ENCODE measurements at regions not wholly inside any gene's neighbourhood (a gene's known extent, or its start where the extent isn't known, plus 50 kb on each side); places are given as distances from the start of the nearest gene placed in this dataset.

- Histone ChIP-seq H3K9me3 (ENCODE audit: low read length) (peaks cover 40% of the 10 kb centered on the region), H3K4me2 (ENCODE audit: low read depth, low read length) (no peak overlapping the region), H3K27me3 (ENCODE audit: control insufficient read depth in 1 of 2, insufficient read depth in 2 of 2, low read length in 2 of 2) (no peaks in the 10 kb centered on the region), H3K36me3 (replicated peaks in 1 of 2; ENCODE audit: control insufficient read depth in 1 of 2, insufficient read depth in 2 of 2, low read length in 2 of 2) (no peaks in the 10 kb centered on the region), H3K4me3 (replicated peaks in 1 of 3; ENCODE audit: insufficient read depth in 1 of 3, low read depth in 2 of 3, low read length in 3 of 3) (no peak overlapping the region), H3K9ac (ENCODE audit: insufficient read depth, low read depth, low read length) (no peak overlapping the region), H3K79me2 (ENCODE audit: insufficient read depth, low read length) (no peaks in the 10 kb centered on the region), H3K4me1 (ENCODE audit: insufficient read depth, low read length) (no peaks in the 10 kb centered on the region), H2AFZ (ENCODE audit: low read length) (no peak overlapping the region), H3K27ac (ENCODE audit: extremely low read length, insufficient read depth, low read length) (no peak overlapping the region), H4K20me1 (ENCODE audit: insufficient read depth, low read length) (no peaks in the 10 kb centered on the region)
- POLR2A ChIA-PET, result no interaction called here
- DNase-seq (ENCODE audit: low spot score), result no peak
- in situ Hi-C loops (cut with HindIII; ENCODE audit: extremely low pct_ligation_motif_present, low pct_unique_long_range_greater_than_20kb) (no loop called here), intact Hi-C loops (cut with micrococcal nuclease; ENCODE audit: unreplicated experiment) (no loop called here)
- WGBS (ENCODE audit: low lambda C conversion rate), result 0% methylated on average over 1 of the region's 1 CpG
- BruUV-seq (replicated peaks), result no TSS peak
- no peak for TF ChIP-seq HMGA1 (CRISPR knock-in tag; conservative IDR thresholded peaks at IDR 0.05)
- no peak for TF ChIP-seq PRMT3 (CRISPR knock-in tag; IDR thresholded peaks at IDR 0.05; ENCODE audit: borderline replicate concordance, low read depth)
- no peak for TF ChIP-seq CBX1 (IDR thresholded peaks at IDR 0.05; ENCODE audit: low read depth)
- no peak for TF ChIP-seq SP4 (CRISPR knock-in tag; IDR thresholded peaks at IDR 0.05)
- no peak for TF ChIP-seq TFDP2 (CRISPR knock-in tag; IDR thresholded peaks at IDR 0.05)
- no peak for TF ChIP-seq NR2C2 (CRISPR knock-in tag; IDR thresholded peaks at IDR 0.05; ENCODE audit: borderline replicate concordance)
- TF ChIP-seq ZNF337 (CRISPR knock-in tag; IDR thresholded peaks at IDR 0.05; ENCODE audit: borderline replicate concordance, low read depth), result no peak
- TF ChIP-seq TBX2 (CRISPR knock-in tag; IDR thresholded peaks at IDR 0.05; ENCODE audit: borderline replicate concordance), result no peak
- no peak for TF ChIP-seq SP140L (CRISPR knock-in tag; IDR thresholded peaks at IDR 0.05; ENCODE audit: borderline replicate concordance)
- no peak for TF ChIP-seq ZNF790 (CRISPR knock-in tag; IDR thresholded peaks at IDR 0.05; ENCODE audit: borderline replicate concordance)
- TF ChIP-seq STAG1 (CRISPR knock-in tag; IDR thresholded peaks at IDR 0.05), result no peak
- TF ChIP-seq PITX1 (CRISPR knock-in tag; IDR thresholded peaks at IDR 0.05), result no peak
- no peak for ATAC-seq
- CTCF ChIA-PET (ENCODE audit: low intra/inter-chr PET ratio, low total read pairs), result no interaction called here
- no peak for FAIRE-seq
Measured at GRCh38 chr14:44036248-44036647, 470.8 kb downstream of the FSCB start.
